ENCODE measurements at regions not wholly inside any gene's neighbourhood (a gene's known extent, or its start where the extent isn't known, plus 50 kb on each side); places are given as distances from the start of the nearest gene placed in this dataset.
"Not testable (repeated sequence)": the region's sequence is repeated elsewhere in the genome, so short reads cannot be mapped to it uniquely, and the experiment has no call there.

- DNase-seq: no peak
Measured at GRCh38 chr7:101744588-101744987, 72.8 kb upstream of the CUX1 start.

DNA sequence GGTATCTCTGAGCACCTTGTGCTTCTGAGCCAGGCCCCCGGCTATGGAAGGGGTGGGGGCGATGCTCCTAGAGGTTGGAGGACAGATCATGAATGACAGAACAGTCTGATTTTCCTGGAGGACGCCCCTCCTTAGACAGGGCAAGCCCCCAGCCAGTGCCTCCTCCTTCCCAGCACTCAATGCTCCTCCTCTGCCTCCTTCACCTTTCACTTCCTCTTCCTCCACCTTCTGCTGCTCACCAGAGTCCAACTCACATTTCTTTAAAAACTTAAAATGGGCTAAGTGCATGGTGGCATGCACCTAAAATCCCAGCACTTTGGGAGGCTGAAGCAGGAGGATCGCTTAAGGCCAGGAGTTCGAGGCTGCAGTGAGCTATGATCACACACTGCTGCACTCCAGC, 71.1 kb upstream of the CUX1 start:
- DNase-seq: no peak

DNA sequence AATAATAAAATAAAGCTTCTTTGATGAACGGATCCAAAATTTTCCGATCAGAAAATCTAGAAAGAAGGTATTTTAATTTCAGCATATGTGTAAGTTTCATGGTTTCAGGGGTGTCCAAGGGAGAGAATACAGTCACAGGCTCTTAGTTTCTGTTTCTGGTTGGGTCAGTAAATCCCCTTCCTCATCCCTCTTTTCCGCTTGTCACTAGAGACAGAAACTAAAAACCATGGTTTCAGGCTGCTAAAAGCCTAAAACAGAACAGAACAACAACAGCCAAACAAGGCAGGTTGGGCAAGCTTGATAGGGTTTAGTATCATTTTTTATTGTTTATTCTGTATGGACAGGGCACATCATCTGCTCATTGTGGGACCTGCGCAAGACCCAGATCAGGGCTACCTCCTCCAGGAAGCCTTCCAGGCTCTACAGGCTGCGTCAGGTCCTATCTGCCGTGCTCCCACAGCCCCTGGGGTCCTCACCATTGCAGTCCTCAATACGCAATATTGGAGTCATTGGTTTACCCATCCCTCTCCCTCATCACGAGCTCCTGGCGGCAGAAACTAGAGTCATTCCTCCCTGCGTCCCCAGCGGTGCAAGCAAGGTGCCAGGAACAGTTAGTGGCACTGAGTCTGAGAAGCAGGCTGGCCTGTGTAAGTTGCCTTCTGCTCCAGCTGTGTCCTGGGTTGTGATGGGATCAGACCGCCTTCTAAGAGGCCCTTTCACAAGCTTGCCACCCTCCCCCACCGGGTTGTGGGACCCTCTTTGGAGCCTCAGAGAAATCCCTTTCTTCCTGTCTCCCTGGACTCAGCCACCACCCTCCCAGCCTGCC, 70.2 kb upstream of the CUX1 start:
- no peak for DNase-seq

DNA sequence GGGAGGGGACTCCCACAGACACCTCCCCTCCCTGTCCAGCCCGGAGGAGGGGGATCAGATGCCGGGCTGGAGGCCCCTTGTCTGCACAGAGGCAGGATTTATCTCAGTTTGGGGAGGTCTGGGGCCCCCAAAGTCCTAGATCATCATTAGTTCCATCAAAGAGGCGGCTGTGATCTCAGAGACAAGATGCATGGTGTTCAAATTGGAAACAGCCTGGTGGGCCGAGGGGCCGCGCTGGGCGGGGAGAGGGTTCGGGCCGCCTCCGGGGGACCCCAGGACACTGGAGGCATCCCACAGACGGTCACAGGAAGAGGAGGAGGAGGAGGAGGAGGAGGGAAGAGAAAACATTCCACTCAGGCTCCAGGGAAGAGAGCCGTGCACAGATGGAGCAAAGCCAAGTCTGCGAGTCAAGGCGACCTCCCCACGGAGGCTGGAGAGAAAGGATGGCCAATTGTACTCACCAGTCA, 69.5 kb upstream of the CUX1 start:
- no peak for DNase-seq

- no peak for DNase-seq
Measured at GRCh38 chr7:101749891-101750290, 67.5 kb upstream of the CUX1 start.

- no peak for DNase-seq
Measured at GRCh38 chr7:101753316-101753715, 64.1 kb upstream of the CUX1 start.

DNA sequence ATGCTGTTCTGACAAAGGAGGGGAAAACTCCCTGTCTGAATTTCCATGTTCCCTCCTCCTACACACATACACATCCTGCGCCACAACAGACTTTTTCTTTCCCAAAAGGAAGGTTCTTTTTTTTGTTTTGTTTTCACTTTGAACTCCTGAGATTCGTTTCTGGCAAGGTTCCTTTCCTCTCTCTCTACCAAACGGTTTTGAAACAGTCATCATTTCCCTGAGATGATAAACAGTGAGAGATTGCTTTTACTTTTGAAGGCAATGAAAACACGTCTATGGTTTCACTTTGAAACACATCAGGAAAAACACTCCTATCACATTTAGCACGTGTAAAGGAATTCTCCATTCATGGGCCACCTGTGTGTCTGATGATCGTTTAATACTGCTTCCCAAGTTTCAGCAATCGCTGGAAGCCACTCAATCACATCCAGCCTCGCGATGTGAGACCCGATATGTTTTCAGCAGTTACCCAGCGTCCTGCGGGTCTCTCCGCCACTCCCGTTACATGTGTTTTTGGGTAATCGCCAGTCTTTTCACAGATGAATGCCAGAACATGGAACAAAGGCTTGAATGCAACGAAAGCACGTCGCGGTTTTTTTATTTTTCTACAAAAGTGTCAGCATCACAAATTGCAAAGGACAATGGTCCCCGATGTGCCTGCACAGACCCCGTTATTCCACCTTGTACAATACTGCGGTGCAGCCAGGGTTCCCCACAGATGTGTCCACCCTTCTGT, 62.8 kb upstream of the CUX1 start:
- no peak for DNase-seq

GRCh38 chr7:101757879-101758278, 59.5 kb upstream of the CUX1 start:
- no peak for DNase-seq

GRCh38 chr7:101758519-101758918, 58.9 kb upstream of the CUX1 start:
- DNase-seq: not testable (repeated sequence)

- DNase-seq: no peak
Measured at GRCh38 chr7:101764221-101764620, 53.2 kb upstream of the CUX1 start.

DNA sequence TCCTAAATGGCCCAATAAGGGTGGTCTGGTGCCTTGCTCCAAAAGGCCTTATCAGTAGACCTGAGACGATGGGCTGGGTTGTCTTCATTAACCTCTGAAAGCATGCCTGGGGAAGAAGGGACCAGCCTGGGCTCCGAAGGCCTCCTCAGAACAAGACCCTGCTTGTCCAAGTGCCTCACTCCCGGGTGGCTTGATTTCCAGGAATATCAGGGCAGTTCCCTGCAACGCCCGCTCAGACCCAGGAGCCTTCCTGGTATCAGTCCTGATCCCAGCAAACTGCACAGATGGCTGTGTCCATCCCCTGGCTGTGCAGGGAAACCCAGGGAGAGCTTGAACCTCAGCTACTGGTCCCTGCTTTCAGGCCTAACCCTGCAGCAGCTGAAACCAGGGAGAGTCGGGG, 49.9 kb upstream of the CUX1 start:
- no peak for DNase-seq

Data from NCI-H1436 treated with DMSO at 0.1 percent for 48 hours (cell line).